Naive thymus-derived CD8-positive, alpha-beta T cell (primary cell): ENCODE measurements at regions not wholly inside any gene's neighbourhood (a gene's known extent, or its start where the extent isn't known, plus 50 kb on each side); places are given as distances from the start of the nearest gene placed in this dataset.

Experiments used
- ATAC-seq, 2 donors: fragments of 150-1000 bp; cut with Tn5 transposase in 1 of 2; sonication (Bioruptor Pico), chemical (Tn5 transposase) in 1 of 2; 1 replicate in 1 of 2; 2 replicates in 1 of 2; pipeline ENCODE4 v1.10.0; 2021; ENCODE audit warnings: mild to moderate bottlenecking in 2 of 2, moderate library complexity in 2 of 2
- POLR2A ChIA-PET: fragments of 350-600 bp; sonication (Branson Sonifier 250); formaldehyde crosslinking; loops from one replicate; lab custom pipeline; 2021; ENCODE audit warnings: antibody characterized with exemption; lab: Charles Lee
- DNase-seq, 10 donors: peaks; one replicate each; pipeline versions ENCODE4 v3.0.0 to v3.0.0-alpha.2; 2020 to 2022
- H3K27ac Mint-ChIP-seq, 10 donors: one replicate each; pipeline ENCODE4 v1.8.0; 2020 to 2022; ENCODE audit warnings: mild to moderate bottlenecking in 10 of 10, mixed read lengths in 10 of 10, moderate library complexity in 4 of 10, inconsistent platforms in 1 of 10
- H3K27me3 Mint-ChIP-seq, 5 donors: one replicate each; pipeline ENCODE4 v1.8.0; 2021 to 2022; ENCODE audit warnings: mixed read lengths in 5 of 5
- H3K36me3 Mint-ChIP-seq, 3 donors: one replicate each; pipeline ENCODE4 v1.8.0; 2020 to 2022; ENCODE audit warnings: mixed read lengths in 3 of 3, mild to moderate bottlenecking in 2 of 3, inconsistent platforms in 1 of 3
- H3K4me1 Mint-ChIP-seq, 4 donors: one replicate each; pipeline ENCODE4 v1.8.0; 2021 to 2022; ENCODE audit warnings: mixed read lengths in 4 of 4
- H3K4me3 Mint-ChIP-seq, 10 donors: one replicate each; pipeline ENCODE4 v1.8.0; 2020 to 2022; ENCODE audit warnings: mild to moderate bottlenecking in 10 of 10, mixed read lengths in 10 of 10, moderate library complexity in 6 of 10, inconsistent platforms in 1 of 10
- H3K9me3 Mint-ChIP-seq, 9 donors: one replicate each; pipeline ENCODE4 v1.8.0; 2020 to 2022; ENCODE audit warnings: mixed read lengths in 9 of 9, mild to moderate bottlenecking in 3 of 9, inconsistent platforms in 1 of 9, moderate library complexity in 1 of 9

- DNase-seq (no peak), ATAC-seq (no peak)
- Mint-ChIP-seq H3K4me1 (no peaks in the 10 kb centered on the region), H3K27ac (no peak overlapping the region), H3K4me3 (no peak overlapping the region), H3K36me3 (no peaks in the 10 kb centered on the region), H3K9me3 (no peaks in the 10 kb centered on the region), H3K27me3 (peaks cover 0 to 3% (median 0%) of the 10 kb centered on the region in 5 donors)
- POLR2A ChIA-PET: no interaction called here
Measured at GRCh38 chr4:20532116-20532790, 168.0 kb upstream of the PACRGL start.

DNA sequence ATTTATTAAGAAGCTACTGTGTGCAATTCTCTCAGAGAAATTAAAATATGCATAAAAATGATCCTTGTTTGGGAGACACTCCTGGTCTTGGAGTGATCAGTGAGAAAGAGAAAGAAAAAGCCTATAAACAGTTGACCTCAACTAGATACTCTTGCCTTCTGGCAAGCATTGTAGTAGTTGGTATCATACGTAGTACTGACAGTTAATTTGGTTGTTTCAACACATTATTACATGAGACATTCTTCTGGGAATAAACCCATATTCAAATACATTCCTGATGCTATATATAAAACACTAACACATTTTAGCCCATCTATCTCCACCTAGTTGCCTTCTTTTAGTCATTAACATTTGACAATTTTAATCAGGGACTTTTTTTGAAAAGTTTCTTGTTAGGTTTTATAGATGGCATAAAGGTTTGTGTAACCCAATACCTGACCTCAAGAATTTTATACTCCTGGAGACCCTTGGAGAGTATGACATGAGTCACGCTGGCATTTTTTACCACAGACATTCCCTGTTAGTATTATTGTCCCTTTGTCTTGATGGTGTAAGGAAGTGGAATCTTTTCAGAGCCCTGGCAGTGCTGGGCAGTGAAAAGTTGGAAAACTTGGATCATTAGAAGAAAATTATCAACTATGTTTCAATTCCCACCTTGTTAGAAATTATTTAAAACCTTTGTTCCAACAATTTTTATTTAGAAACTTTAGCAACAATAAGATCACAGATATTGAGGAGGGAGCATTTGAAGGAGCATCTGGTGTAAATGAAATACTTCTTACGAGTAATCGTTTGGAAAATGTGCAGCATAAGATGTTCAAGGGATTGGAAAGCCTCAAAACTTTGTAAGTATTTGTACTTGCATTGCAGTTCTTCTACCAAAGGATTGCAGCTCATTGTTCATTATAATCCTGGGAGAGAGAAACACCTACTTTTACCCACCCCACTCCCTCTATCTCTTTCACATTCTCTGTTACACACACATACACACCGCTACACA lies 167.1 kb upstream of the PACRGL start:
- Mint-ChIP-seq H3K9me3 (no peaks in the 10 kb centered on the region), H3K4me3 (no peak overlapping the region), H3K27ac (no peak overlapping the region), H3K4me1 (no peaks in the 10 kb centered on the region), H3K36me3 (no peaks in the 10 kb centered on the region), H3K27me3 (peaks cover 0 to 3% (median 0%) of the 10 kb centered on the region in 5 donors)
- no peak for ATAC-seq
- no peak for DNase-seq
- POLR2A ChIA-PET: no interaction called here

DNA sequence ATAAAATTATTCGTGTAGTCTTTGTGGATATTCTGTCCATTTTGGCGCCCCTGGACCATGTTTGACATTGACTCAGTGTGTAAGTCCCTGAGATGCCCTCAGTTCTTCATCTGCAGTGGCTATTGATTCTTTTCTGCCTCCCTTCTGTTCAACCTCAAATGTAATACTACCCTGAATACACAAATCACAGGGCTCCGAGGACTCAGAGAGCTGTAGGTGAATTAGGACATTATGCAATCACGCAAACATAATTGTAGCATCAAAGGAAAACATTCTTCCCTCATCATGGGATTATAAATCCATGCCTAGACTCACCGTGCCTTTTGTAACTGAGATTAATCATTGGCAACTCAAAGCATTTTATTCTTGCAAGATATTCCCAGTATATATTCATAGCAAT lies 161.4 kb upstream of the PACRGL start:
- Mint-ChIP-seq H3K9me3 (no peaks in the 10 kb centered on the region), H3K27me3 (no peaks in the 10 kb centered on the region), H3K4me3 (no peak overlapping the region), H3K4me1 (no peaks in the 10 kb centered on the region), H3K36me3 (no peaks in the 10 kb centered on the region), H3K27ac (no peak overlapping the region)
- no peak for ATAC-seq
- no peak for DNase-seq
- POLR2A ChIA-PET: interaction anchor here (0.7 kb wide), 1 partner anchor 200 kb away, joined by 3 read pairs; no protein-coding TSS in a partner anchor

- no peak for ATAC-seq
- H3K27me3 Mint-ChIP-seq: peaks cover 0 to 1% (median 0%) of the 10 kb centered on the region in 5 donors
- no peak overlapping the region for H3K27ac Mint-ChIP-seq
- no peaks in the 10 kb centered on the region for H3K9me3 Mint-ChIP-seq
- no peak overlapping the region for H3K4me3 Mint-ChIP-seq
- DNase-seq: no peak
- POLR2A ChIA-PET: no interaction called here
- H3K4me1 Mint-ChIP-seq: no peaks in the 10 kb centered on the region
- no peaks in the 10 kb centered on the region for H3K36me3 Mint-ChIP-seq
Measured at GRCh38 chr4:20543131-20543530, 157.1 kb upstream of the PACRGL start.

DNA sequence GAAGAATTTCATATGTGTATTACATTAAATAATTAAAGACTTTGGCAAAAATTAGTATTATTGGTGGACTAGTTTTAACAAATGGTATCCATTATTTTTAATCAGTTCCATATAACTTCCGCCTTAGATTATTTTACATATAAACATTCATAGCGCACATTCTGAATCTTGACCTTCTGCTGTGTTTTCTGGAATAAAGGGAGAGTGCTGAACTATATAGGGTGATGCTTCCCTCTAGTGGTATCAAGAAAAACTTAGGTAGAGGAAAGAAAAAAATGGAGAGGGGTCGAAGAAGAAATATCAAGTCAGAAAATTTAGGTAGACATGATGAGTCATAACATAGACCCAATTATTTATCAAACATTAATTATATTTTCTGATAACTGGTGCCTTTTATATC lies 155.6 kb upstream of the PACRGL start:
- POLR2A ChIA-PET: no interaction called here
- H3K27ac Mint-ChIP-seq: no peak overlapping the region
- no peak for DNase-seq
- no peak for ATAC-seq
- no peak overlapping the region for H3K4me3 Mint-ChIP-seq
- H3K9me3 Mint-ChIP-seq: no peaks in the 10 kb centered on the region
- H3K4me1 Mint-ChIP-seq: no peaks in the 10 kb centered on the region
- no peaks in the 10 kb centered on the region for H3K36me3 Mint-ChIP-seq
- peaks cover 0 to 1% (median 0%) of the 10 kb centered on the region in 5 donors for H3K27me3 Mint-ChIP-seq

DNA sequence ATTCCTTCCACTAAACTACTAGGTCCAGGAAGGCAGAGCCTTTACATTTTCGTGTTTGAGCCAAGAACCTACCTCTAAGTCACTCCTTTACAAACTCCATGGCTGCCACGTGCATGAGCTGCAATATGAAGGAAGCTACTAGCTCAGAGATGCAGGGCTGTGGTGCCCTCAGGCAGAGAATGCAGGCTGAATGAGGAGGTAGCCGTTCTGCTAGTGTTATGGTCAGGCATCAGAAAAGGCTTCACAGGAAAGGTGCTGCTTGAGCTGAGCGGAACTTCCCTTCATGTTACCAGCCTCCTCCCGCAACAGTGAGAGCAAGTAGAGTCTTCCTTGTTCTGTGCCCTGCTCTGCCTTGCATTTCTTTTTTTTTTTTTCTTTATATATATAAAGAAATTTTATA lies 148.3 kb upstream of the PACRGL start:
- Mint-ChIP-seq H3K4me3 (no peak overlapping the region), H3K4me1 (no peaks in the 10 kb centered on the region), H3K36me3 (no peaks in the 10 kb centered on the region), H3K9me3 (no peaks in the 10 kb centered on the region), H3K27ac (no peak overlapping the region), H3K27me3 (peaks cover 0 to 4% (median 0%) of the 10 kb centered on the region in 5 donors)
- no peak for DNase-seq
- ATAC-seq: no peak
- POLR2A ChIA-PET: no interaction called here

DNA sequence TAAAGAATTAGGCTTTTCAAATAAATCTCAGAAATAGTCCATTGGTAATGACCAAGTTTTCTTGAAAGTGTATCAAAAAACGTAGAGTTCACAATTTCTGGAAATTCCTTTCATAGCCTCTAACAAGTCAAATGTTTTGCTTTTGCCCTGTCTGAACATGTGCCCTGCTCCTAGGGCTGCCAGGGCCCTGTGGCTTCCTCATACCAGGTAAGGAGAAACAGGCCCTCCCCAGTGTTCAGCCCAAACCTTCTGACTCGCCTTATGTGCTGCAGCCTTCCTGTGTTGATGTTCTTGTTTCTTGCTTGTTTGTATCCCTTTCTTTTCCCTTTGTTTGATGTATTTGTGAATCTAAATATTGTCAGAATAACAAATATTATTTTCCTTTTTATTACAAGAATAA lies 146.1 kb upstream of the PACRGL start:
- ATAC-seq (no peak), DNase-seq (no peak)
- Mint-ChIP-seq H3K27ac (no peak overlapping the region), H3K9me3 (no peaks in the 10 kb centered on the region), H3K36me3 (no peaks in the 10 kb centered on the region), H3K4me1 (no peaks in the 10 kb centered on the region), H3K27me3 (peaks cover 0 to 4% (median 0%) of the 10 kb centered on the region in 5 donors), H3K4me3 (no peak overlapping the region)
- POLR2A ChIA-PET: no interaction called here

- H3K27me3 Mint-ChIP-seq: peaks cover 0 to 6% (median 0%) of the 10 kb centered on the region in 5 donors
- no peaks in the 10 kb centered on the region for H3K36me3 Mint-ChIP-seq
- H3K4me1 Mint-ChIP-seq: no peaks in the 10 kb centered on the region
- no peaks in the 10 kb centered on the region for H3K9me3 Mint-ChIP-seq
- H3K27ac Mint-ChIP-seq: no peak overlapping the region
- no peak overlapping the region for H3K4me3 Mint-ChIP-seq
- ATAC-seq: no peak
- no peak for DNase-seq
- POLR2A ChIA-PET: no interaction called here
Measured at GRCh38 chr4:20565075-20565721, 135.1 kb upstream of the PACRGL start.

- no peak overlapping the region for H3K27ac Mint-ChIP-seq
- POLR2A ChIA-PET: no interaction called here
- ATAC-seq (no peak), DNase-seq (no peak)
- H3K36me3 Mint-ChIP-seq: no peaks in the 10 kb centered on the region
- H3K4me3 Mint-ChIP-seq: no peak overlapping the region
- no peaks in the 10 kb centered on the region for H3K9me3 Mint-ChIP-seq
- H3K4me1 Mint-ChIP-seq: no peaks in the 10 kb centered on the region
- H3K27me3 Mint-ChIP-seq: peaks cover 0 to 9% (median 0%) of the 10 kb centered on the region in 5 donors
Measured at GRCh38 chr4:20570981-20571715, 129.1 kb upstream of the PACRGL start.

DNA sequence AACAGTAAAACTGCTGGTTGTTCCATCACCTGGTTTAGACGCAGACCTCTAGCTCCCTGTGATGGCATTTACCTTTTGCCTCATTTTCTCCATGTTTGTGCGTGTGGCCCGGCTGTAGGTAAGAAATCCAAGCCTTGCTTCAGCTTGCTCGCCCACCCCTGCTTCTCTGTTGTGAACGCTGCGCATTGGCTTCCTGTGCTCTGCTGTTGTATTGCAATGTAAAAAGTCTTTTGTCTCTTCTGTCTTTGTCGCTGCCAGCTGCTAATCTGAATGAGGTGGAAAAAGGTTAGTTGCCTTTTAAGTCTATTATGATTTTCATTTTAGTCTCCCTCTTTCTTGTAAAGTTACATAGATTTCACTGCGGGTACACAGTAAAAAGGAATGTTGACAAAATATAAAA lies 127.3 kb upstream of the PACRGL start:
- no peaks in the 10 kb centered on the region for H3K36me3 Mint-ChIP-seq
- H3K27ac Mint-ChIP-seq: no peak overlapping the region
- ATAC-seq (no peak), DNase-seq (no peak)
- no peaks in the 10 kb centered on the region for H3K4me1 Mint-ChIP-seq
- no peaks in the 10 kb centered on the region for H3K9me3 Mint-ChIP-seq
- POLR2A ChIA-PET: no interaction called here
- H3K27me3 Mint-ChIP-seq: peaks cover 0 to 9% (median 1%) of the 10 kb centered on the region in 5 donors
- H3K4me3 Mint-ChIP-seq: no peak overlapping the region

DNA sequence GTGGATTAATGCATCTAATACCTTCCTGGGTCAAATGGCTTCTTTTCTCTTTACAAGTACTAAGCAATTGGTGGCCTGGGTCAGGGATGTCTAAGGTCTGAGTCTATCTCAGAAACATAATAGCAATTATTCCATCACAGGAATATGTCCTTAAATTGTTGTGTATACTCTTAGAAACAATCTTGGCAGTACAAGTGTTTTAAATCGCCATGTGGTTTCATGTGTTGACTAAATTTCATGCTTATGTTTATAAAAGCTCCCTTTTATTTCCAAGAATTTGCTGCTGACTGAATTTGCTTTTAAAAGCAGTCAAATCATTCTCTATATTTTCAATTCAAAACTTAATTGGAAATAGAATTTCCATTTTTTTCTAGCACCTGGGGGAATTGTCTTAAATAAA lies 125.3 kb upstream of the PACRGL start:
- Mint-ChIP-seq H3K36me3 (no peaks in the 10 kb centered on the region), H3K9me3 (no peaks in the 10 kb centered on the region), H3K4me3 (no peak overlapping the region), H3K27me3 (peaks cover 0 to 9% (median 1%) of the 10 kb centered on the region in 5 donors), H3K27ac (no peak overlapping the region), H3K4me1 (no peaks in the 10 kb centered on the region)
- no peak for ATAC-seq
- DNase-seq: no peak
- POLR2A ChIA-PET: no interaction called here

GRCh38 chr4:20575486-20575885 lies 124.8 kb upstream of the PACRGL start:
- DNase-seq (no peak), ATAC-seq (no peak)
- no peaks in the 10 kb centered on the region for H3K36me3 Mint-ChIP-seq
- no peaks in the 10 kb centered on the region for H3K4me1 Mint-ChIP-seq
- no peak overlapping the region for H3K27ac Mint-ChIP-seq
- H3K9me3 Mint-ChIP-seq: no peaks in the 10 kb centered on the region
- H3K4me3 Mint-ChIP-seq: no peak overlapping the region
- H3K27me3 Mint-ChIP-seq: peaks cover 0 to 9% (median 1%) of the 10 kb centered on the region in 5 donors
- POLR2A ChIA-PET: no interaction called here
